ENCODE measurements at regions not wholly inside any gene's neighbourhood (a gene's known extent, or its start where the extent isn't known, plus 50 kb on each side); places are given as distances from the start of the nearest gene placed in this dataset.

- Mint-ChIP-seq H3K9me3 (no peaks in the 10 kb centered on the region), H3K36me3 (ENCODE audit: low read depth) (no peaks in the 10 kb centered on the region), H3K4me3 (no peak overlapping the region), H3K4me1 (no peaks in the 10 kb centered on the region), H3K27ac (no peak overlapping the region), H3K27me3 (ENCODE audit: low read depth) (no peaks in the 10 kb centered on the region)
- no peak for TF ChIP-seq CTCF (IDR thresholded peaks at IDR 0.05; ENCODE audit: unreplicated experiment in 3 of 3)
Observed at GRCh38 chr4:163592212-163592611, 97.7 kb downstream of the TMA16 start.

- H3K4me1 Mint-ChIP-seq = no peaks in the 10 kb centered on the region
- H3K36me3 Mint-ChIP-seq (ENCODE audit: low read depth) = no peaks in the 10 kb centered on the region
- H3K27me3 Mint-ChIP-seq (ENCODE audit: low read depth) = no peaks in the 10 kb centered on the region
- no peak overlapping the region for H3K27ac Mint-ChIP-seq
- no peak for TF ChIP-seq CTCF (IDR thresholded peaks at IDR 0.05; ENCODE audit: unreplicated experiment in 3 of 3)
- H3K4me3 Mint-ChIP-seq = no peak overlapping the region
- no peaks in the 10 kb centered on the region for H3K9me3 Mint-ChIP-seq
Observed at GRCh38 chr4:163595580-163595979, 101.1 kb downstream of the TMA16 start.

GRCh38 chr4:163598028-163598427, 103.5 kb downstream of the TMA16 start:
- no peak for TF ChIP-seq CTCF (IDR thresholded peaks at IDR 0.05; ENCODE audit: unreplicated experiment in 3 of 3)
- H3K36me3 Mint-ChIP-seq (ENCODE audit: low read depth) = no peaks in the 10 kb centered on the region
- H3K27me3 Mint-ChIP-seq (ENCODE audit: low read depth) = no peaks in the 10 kb centered on the region

GRCh38 chr4:163598489-163598888, 104.0 kb downstream of the TMA16 start:
- no peaks in the 10 kb centered on the region for H3K27me3 Mint-ChIP-seq (ENCODE audit: low read depth)
- H3K4me3 Mint-ChIP-seq = no peak overlapping the region
- no peak for TF ChIP-seq CTCF (IDR thresholded peaks at IDR 0.05; ENCODE audit: unreplicated experiment in 3 of 3)
- H3K9me3 Mint-ChIP-seq = no peaks in the 10 kb centered on the region
- H3K4me1 Mint-ChIP-seq = no peaks in the 10 kb centered on the region
- no peak overlapping the region for H3K27ac Mint-ChIP-seq
- H3K36me3 Mint-ChIP-seq (ENCODE audit: low read depth) = no peaks in the 10 kb centered on the region

More at GRCh38 chr4:163598028-163598427, 103.5 kb downstream of the TMA16 start:
- no peaks in the 10 kb centered on the region for H3K9me3 Mint-ChIP-seq
- no peak overlapping the region for H3K27ac Mint-ChIP-seq
- no peak overlapping the region for H3K4me3 Mint-ChIP-seq
- H3K4me1 Mint-ChIP-seq = no peaks in the 10 kb centered on the region

GRCh38 chr4:163600727-163601126, 106.2 kb downstream of the TMA16 start:
- Mint-ChIP-seq H3K36me3 (ENCODE audit: low read depth) (no peaks in the 10 kb centered on the region), H3K9me3 (no peaks in the 10 kb centered on the region), H3K27me3 (ENCODE audit: low read depth) (no peaks in the 10 kb centered on the region), H3K4me3 (no peak overlapping the region), H3K4me1 (no peaks in the 10 kb centered on the region), H3K27ac (no peak overlapping the region)
- TF ChIP-seq CTCF (IDR thresholded peaks at IDR 0.05; ENCODE audit: unreplicated experiment in 3 of 3) = no peak

GRCh38 chr4:163603257-163603656, 108.8 kb downstream of the TMA16 start:
- Mint-ChIP-seq H3K36me3 (ENCODE audit: low read depth) (no peaks in the 10 kb centered on the region), H3K4me3 (no peak overlapping the region), H3K27me3 (ENCODE audit: low read depth) (no peaks in the 10 kb centered on the region)

More at GRCh38 chr4:163603257-163603656, 108.8 kb downstream of the TMA16 start:
- Mint-ChIP-seq H3K9me3 (no peaks in the 10 kb centered on the region), H3K4me1 (no peaks in the 10 kb centered on the region), H3K27ac (no peak overlapping the region)
- TF ChIP-seq CTCF (IDR thresholded peaks at IDR 0.05; ENCODE audit: unreplicated experiment in 3 of 3) = no peak

Measured in nephron (organoid).